GM12878 (cell line): ENCODE measurements at regions not wholly inside any gene's neighbourhood (a gene's known extent, or its start where the extent isn't known, plus 50 kb on each side); places are given as distances from the start of the nearest gene placed in this dataset.

Experiments
- CHD1 ChIP-seq: IDR thresholded peaks from 2 replicates; pipeline ENCODE4 v1.6.1; 2012; ENCODE audit warnings: low read depth, low read length, improper control_type of control experiment
- IRF3 ChIP-seq: fragments of 450-650 bp; IDR thresholded peaks from 2 replicates; pipeline ENCODE4 v1.6.1; 2014; ENCODE audit warnings: mild to moderate bottlenecking
- NFIC ChIP-seq: IDR thresholded peaks from 2 replicates; pipeline ENCODE4 v1.6.1; 2012; ENCODE audit warnings: low read depth, mild to moderate bottlenecking, inconsistent platforms, low read length, moderate library complexity
- NR2C2 ChIP-seq: IDR thresholded peaks from 2 replicates; pipeline ENCODE4 v1.6.1; 2011; ENCODE audit warnings: borderline replicate concordance, low read depth; ENCODE audit not compliant: control insufficient read depth, insufficient read length
- PKNOX1 ChIP-seq: fragments of 450-650 bp; IDR thresholded peaks from 2 replicates; pipeline ENCODE4 v1.6.1; 2016; ENCODE audit warnings: mild to moderate bottlenecking
- POLR2A ChIP-seq: IDR thresholded peaks from 2 replicates; pipeline ENCODE4 v1.6.1; 2011; ENCODE audit warnings: low read depth, mild to moderate bottlenecking, low read length
- RB1 ChIP-seq: fragments of 450-650 bp; formaldehyde crosslinking; IDR thresholded peaks from 2 replicates; pipeline ENCODE4 v1.6.1; 2017; ENCODE audit warnings: mild to moderate bottlenecking, borderline replicate concordance
- RFX5 ChIP-seq: IDR thresholded peaks from 2 replicates; pipeline ENCODE4 v1.6.1; 2011; ENCODE audit warnings: low read depth, low read length, improper control_type of control experiment
- SMC3 ChIP-seq: IDR thresholded peaks from 2 replicates; pipeline ENCODE4 v1.6.1; 2011; ENCODE audit warnings: low read length, improper control_type of control experiment, borderline replicate concordance
- ZNF274 ChIP-seq: IDR thresholded peaks from one replicate; pipeline ENCODE4 v1.8.0; 2011; ENCODE audit not compliant: insufficient read length, insufficient read depth
- ZSCAN29 ChIP-seq: fragments of 450-650 bp; IDR thresholded peaks from 2 replicates; pipeline ENCODE4 v1.6.1; 2017; ENCODE audit warnings: mild to moderate bottlenecking, moderate library complexity
- TF ChIP-seq, protein P1 (sequence below), 3 experiments: IDR thresholded peaks in 2 of 3; conservative IDR thresholded peaks in 1 of 3; 2 replicates each; pipeline ENCODE4 v1.5.1; 2011; ENCODE audit warnings: low read depth in 3 of 3, low read length in 3 of 3, mild to moderate bottlenecking in 3 of 3, control low read depth in 2 of 3, moderate library complexity in 2 of 3, inconsistent platforms in 1 of 3, mixed read lengths in 1 of 3; ENCODE audit not compliant: control insufficient read depth in 2 of 3, insufficient read depth in 1 of 3; ENCODE audit errors: extremely low read depth in 1 of 3

DNA sequence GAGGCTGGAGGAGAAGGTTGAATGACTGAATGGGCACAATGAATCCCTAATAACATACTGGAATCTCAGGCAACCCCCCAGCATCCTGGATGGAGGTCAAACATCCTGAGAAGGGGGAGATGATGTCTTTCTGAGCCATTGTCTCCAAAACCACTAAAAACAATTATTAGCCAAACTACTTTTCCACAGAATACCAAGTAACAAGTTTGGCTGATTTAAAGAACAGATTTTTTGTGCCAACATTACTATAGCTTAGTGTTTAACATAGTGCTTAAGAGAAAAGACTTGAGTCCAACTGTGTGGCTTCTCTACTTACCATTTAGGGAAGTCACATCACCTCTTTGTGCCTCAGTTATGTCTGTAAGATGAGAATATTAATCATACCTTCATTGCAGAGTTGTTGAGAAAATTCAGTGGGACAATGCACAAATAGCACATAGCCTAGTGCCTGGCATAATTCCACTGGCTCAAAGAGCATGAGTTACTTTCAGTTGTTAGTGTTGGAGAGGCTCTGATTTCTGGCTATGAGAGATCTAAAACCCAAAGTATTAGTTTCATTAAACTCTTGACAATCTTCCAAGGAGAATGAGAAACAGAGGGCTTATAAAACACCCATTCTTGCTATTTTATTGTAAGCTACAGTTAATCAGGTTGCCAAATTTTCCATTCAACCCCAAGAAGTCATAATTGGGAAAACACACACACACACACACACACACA is 111.3 kb upstream of the NR3C1 start:
- TF ChIP-seq, protein P1, sequence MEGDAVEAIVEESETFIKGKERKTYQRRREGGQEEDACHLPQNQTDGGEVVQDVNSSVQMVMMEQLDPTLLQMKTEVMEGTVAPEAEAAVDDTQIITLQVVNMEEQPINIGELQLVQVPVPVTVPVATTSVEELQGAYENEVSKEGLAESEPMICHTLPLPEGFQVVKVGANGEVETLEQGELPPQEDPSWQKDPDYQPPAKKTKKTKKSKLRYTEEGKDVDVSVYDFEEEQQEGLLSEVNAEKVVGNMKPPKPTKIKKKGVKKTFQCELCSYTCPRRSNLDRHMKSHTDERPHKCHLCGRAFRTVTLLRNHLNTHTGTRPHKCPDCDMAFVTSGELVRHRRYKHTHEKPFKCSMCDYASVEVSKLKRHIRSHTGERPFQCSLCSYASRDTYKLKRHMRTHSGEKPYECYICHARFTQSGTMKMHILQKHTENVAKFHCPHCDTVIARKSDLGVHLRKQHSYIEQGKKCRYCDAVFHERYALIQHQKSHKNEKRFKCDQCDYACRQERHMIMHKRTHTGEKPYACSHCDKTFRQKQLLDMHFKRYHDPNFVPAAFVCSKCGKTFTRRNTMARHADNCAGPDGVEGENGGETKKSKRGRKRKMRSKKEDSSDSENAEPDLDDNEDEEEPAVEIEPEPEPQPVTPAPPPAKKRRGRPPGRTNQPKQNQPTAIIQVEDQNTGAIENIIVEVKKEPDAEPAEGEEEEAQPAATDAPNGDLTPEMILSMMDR (IDR thresholded peaks at IDR 0.05 in 2 of 3, conservative IDR thresholded peaks at IDR 0.05 in 1 of 3; ENCODE audit: control insufficient read depth in 2 of 3, extremely low read depth in 1 of 3, insufficient read depth in 1 of 3, low read depth in 3 of 3, low read length in 3 of 3), result no peak
- TF ChIP-seq RB1, result no peak
- no peak for TF ChIP-seq RFX5
- TF ChIP-seq NR2C2, result no peak
- no peak for TF ChIP-seq SMC3
- TF ChIP-seq ZNF274, result no peak
- no peak for TF ChIP-seq CHD1
- TF ChIP-seq NFIC, result no peak
- no peak for TF ChIP-seq IRF3
- TF ChIP-seq POLR2A, result no peak
- no peak for TF ChIP-seq ZSCAN29
- no peak for TF ChIP-seq PKNOX1
